ENCODE measurements at regions not wholly inside any gene's neighbourhood (a gene's known extent, or its start where the extent isn't known, plus 50 kb on each side); places are given as distances from the start of the nearest gene placed in this dataset.

- TF ChIP-seq, protein P1, sequence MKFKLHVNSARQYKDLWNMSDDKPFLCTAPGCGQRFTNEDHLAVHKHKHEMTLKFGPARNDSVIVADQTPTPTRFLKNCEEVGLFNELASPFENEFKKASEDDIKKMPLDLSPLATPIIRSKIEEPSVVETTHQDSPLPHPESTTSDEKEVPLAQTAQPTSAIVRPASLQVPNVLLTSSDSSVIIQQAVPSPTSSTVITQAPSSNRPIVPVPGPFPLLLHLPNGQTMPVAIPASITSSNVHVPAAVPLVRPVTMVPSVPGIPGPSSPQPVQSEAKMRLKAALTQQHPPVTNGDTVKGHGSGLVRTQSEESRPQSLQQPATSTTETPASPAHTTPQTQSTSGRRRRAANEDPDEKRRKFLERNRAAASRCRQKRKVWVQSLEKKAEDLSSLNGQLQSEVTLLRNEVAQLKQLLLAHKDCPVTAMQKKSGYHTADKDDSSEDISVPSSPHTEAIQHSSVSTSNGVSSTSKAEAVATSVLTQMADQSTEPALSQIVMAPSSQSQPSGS (IDR thresholded peaks at IDR 0.05; ENCODE audit: low read length): no peak
- TF ChIP-seq SRF (IDR thresholded peaks at IDR 0.05; ENCODE audit: low read depth, low read length): no peak
- TF ChIP-seq BCL11A (IDR thresholded peaks at IDR 0.05; ENCODE audit: low read depth in 2 of 2, low read length in 2 of 2): no peak
- TF ChIP-seq, protein P2, sequence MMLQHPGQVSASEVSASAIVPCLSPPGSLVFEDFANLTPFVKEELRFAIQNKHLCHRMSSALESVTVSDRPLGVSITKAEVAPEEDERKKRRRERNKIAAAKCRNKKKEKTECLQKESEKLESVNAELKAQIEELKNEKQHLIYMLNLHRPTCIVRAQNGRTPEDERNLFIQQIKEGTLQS (IDR thresholded peaks at IDR 0.05; ENCODE audit: insufficient read depth, low read depth, low read length): no peak
- TF ChIP-seq, protein P3, sequence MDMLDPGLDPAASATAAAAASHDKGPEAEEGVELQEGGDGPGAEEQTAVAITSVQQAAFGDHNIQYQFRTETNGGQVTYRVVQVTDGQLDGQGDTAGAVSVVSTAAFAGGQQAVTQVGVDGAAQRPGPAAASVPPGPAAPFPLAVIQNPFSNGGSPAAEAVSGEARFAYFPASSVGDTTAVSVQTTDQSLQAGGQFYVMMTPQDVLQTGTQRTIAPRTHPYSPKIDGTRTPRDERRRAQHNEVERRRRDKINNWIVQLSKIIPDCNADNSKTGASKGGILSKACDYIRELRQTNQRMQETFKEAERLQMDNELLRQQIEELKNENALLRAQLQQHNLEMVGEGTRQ (IDR thresholded peaks at IDR 0.05; ENCODE audit: low read length): no peak
- TF ChIP-seq CTCF (IDR thresholded peaks at IDR 0.05; ENCODE audit: control extremely low read depth in 1 of 3, insufficient read depth in 1 of 3, low read depth in 1 of 3, low read length in 3 of 3): no peak
Measured at GRCh38 chr5:133702791-133703770, 90.7 kb upstream of the FSTL4 start (continued).
